Psoas muscle (tissue), 7 donors: ENCODE measurements at regions not wholly inside any gene's neighbourhood (a gene's known extent, or its start where the extent isn't known, plus 50 kb on each side); places are given as distances from the start of the nearest gene placed in this dataset.

Experiments
- ATAC-seq, 4 donors: fragments of 200-7000 bp; cut with Tn5 transposase; one replicate each; pipeline ENCODE4 v1.9.1; 2020; ENCODE audit warnings: moderate library complexity in 3 of 4, mild to moderate bottlenecking in 2 of 4
- DNase-seq, 2 donors: peaks; one replicate each; pipeline ENCODE4 v3.0.0-alpha.2; 2020
- H3K27ac ChIP-seq: fragments of 200-600 bp; one replicate; pipeline ENCODE4 v1.8.0; 2022
- H3K27me3 ChIP-seq, 3 donors: fragments of 200-600 bp in 1 of 3; one replicate each; pipeline versions ENCODE4 v1.6.1 to v1.8.0; 2013 to 2022; ENCODE audit warnings: low read length in 2 of 3, mild to moderate bottlenecking in 2 of 3, moderate library complexity in 1 of 3; ENCODE audit not compliant: insufficient read depth in 3 of 3
- H3K36me3 ChIP-seq, 2 donors: fragments of 200-600 bp in 1 of 2; one replicate each; pipeline versions ENCODE4 v1.6.1 to v1.8.0; 2013 to 2022; ENCODE audit warnings: low read depth in 1 of 2, mild to moderate bottlenecking in 1 of 2, moderate library complexity in 1 of 2; ENCODE audit not compliant: insufficient read depth in 1 of 2
- H3K4me1 ChIP-seq: fragments of 200-600 bp; one replicate; pipeline ENCODE4 v1.8.0; 2022
- H3K4me3 ChIP-seq: fragments of 200-600 bp; one replicate; pipeline ENCODE4 v1.8.0; 2022; ENCODE audit warnings: mild to moderate bottlenecking
- H3K9me3 ChIP-seq: fragments of 200-600 bp; one replicate; pipeline ENCODE4 v1.8.0; 2022
- WGBS, 3 donors: extraction: QIAGEN DNeasy Blood & Tissue Kit; methylation state at CpG; one replicate each; pipeline versions ENCODE4 v1.1.6 to v1.1.7; 2013; 5-methylcytosine and 5-hydroxymethylcytosine counted together
- intact Hi-C, 2 donors: fragments of 100-400 bp; cut with DNase I; formaldehyde crosslinking; loops; one replicate each; pipeline versions ENCODE4 v1.11.0 to v1.14.2; 2022
- TF ChIP-seq, protein P1 (sequence below): fragments of 200-600 bp; IDR thresholded peaks from one replicate; pipeline ENCODE4 v1.8.0; 2022; ENCODE audit warnings: antibody characterized with exemption
- donor health status: healthy with polysubstance abuse.
- donor health status: DM: no; HTN: no; CAD: no; lungs with moderate emphysema.
- donor health status: Bipolar disorder and iron deficiency.
- donor health status: healthy.
- donor health status: DM: yes; HTN: yes; CAD: no.
- donor health status: DM: no; HTN: no; CAD: no.
- donor health status: DM: yes; HTN: yes; CAD: no.

DNA sequence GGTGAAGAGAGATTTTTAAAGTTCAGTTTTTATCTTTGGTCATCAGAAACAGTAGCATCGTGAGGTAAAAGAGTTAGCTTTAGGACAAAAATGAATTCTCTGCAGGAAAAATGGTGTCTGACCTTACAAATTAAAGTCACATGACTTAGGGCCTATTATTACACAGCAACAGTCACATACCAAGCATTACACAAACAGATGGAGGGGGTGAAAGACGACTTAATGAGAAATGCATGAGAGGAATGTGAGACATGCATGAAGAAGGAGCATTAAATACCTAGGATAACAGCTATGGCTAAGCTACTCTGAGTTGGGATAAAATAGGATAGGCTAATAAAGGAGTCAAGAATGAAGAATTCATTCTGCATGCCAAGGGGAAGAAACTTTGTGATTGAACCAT is 77.5 kb downstream of the BLID start:
- Histone ChIP-seq H3K4me3 (no peak overlapping the region), H3K9me3 (no peaks in the 10 kb centered on the region), H3K4me1 (no peaks in the 10 kb centered on the region), H3K27me3 (no peaks in the 10 kb centered on the region), H3K27ac (no peak overlapping the region), H3K36me3 (no peaks in the 10 kb centered on the region)
- intact Hi-C loops: loop anchor here in 1 of 2 donors (10.0 kb wide), 1 partner anchor 466 kb away; no protein-coding TSS in a partner anchor
- ATAC-seq: peak in 1 of 4 donors; percentile 27
- WGBS, 3 donors: 47 to 53% (median 49%) methylated on average over 2 of the region's 2 CpGs
- no peak for DNase-seq
- TF ChIP-seq, protein P1, sequence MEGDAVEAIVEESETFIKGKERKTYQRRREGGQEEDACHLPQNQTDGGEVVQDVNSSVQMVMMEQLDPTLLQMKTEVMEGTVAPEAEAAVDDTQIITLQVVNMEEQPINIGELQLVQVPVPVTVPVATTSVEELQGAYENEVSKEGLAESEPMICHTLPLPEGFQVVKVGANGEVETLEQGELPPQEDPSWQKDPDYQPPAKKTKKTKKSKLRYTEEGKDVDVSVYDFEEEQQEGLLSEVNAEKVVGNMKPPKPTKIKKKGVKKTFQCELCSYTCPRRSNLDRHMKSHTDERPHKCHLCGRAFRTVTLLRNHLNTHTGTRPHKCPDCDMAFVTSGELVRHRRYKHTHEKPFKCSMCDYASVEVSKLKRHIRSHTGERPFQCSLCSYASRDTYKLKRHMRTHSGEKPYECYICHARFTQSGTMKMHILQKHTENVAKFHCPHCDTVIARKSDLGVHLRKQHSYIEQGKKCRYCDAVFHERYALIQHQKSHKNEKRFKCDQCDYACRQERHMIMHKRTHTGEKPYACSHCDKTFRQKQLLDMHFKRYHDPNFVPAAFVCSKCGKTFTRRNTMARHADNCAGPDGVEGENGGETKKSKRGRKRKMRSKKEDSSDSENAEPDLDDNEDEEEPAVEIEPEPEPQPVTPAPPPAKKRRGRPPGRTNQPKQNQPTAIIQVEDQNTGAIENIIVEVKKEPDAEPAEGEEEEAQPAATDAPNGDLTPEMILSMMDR: no peak

DNA sequence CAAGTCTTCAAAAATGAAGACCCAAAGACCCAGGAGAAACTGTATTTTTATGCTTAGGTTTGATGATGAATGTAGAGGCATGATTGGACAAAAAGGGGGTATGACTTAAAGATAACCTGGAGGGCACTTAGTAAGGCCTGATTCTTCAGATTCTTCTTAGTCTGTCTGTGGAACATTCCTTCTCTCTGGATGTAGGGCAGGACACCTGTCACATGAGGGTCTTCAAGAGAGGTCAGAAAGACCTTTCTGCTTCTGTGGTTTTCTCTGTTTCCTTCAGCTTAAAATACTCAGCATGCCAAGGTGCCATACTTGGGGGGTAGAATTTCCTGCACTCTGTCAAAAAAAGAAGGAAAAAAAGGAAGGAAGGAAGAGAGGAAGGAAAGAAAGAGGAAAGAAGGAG is 78.1 kb downstream of the BLID start:
- H3K4me3 ChIP-seq: no peak overlapping the region
- ATAC-seq (no peak), DNase-seq (no peak)
- H3K36me3 ChIP-seq: no peaks in the 10 kb centered on the region
- no peaks in the 10 kb centered on the region for H3K27me3 ChIP-seq
- H3K9me3 ChIP-seq: no peaks in the 10 kb centered on the region
- no peaks in the 10 kb centered on the region for H3K4me1 ChIP-seq
- TF ChIP-seq, protein P1: no peak
- no peak overlapping the region for H3K27ac ChIP-seq
- intact Hi-C loops: loop anchor here in 1 of 2 donors (10.0 kb wide), 1 partner anchor 467 kb away; no protein-coding TSS in a partner anchor

DNA sequence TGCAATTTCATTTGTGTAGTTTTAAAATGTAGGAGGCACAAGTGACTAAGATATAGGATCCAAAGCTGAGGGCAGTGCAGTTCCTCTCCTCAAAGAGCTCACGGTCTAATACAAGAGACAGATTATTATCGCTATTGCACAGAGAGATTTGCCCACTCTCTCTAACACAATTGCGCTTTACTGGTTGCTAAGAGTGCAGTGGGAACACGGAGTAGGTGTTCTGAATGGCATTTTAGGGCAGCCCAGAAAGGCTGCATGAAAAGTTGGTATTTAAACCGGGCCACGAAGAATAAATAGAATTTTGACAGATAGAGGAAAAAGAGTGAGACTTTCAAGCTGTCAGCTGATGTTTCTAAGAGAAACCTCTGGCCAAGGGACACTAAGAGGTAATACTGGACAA is 79.5 kb downstream of the BLID start:
- TF ChIP-seq, protein P1: no peak
- DNase-seq: no peak
- Histone ChIP-seq H3K27ac (no peak overlapping the region), H3K9me3 (no peaks in the 10 kb centered on the region), H3K4me1 (no peaks in the 10 kb centered on the region), H3K36me3 (no peaks in the 10 kb centered on the region), H3K4me3 (no peak overlapping the region), H3K27me3 (no peaks in the 10 kb centered on the region)
- intact Hi-C loops: loop anchor here in 1 of 2 donors (10.0 kb wide), 1 partner anchor 468 kb away; no protein-coding TSS in a partner anchor
- ATAC-seq: no peak
- 93 to 96% (median 95%) methylated on average over 6 of the region's 6 CpGs for WGBS, 3 donors

DNA sequence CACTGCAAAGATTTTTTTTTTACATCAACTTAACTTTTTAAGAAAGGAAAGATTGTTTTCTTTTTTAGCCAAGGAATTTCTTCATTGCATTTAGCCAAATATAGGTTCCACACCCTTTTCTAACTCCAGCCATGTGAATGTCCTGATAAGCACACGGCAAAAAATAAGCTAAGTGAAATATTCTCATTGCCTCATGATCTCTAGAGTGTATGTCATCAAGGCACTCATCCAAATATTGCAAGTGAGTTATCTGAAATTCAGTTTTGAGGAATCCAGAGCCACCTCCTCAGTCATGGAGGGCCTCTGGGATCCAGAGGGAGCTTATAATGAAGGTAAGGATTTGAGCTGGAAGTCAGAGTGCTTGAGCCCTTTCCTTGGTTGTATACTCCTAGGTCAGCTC is 80.0 kb downstream of the BLID start:
- Histone ChIP-seq H3K36me3 (no peaks in the 10 kb centered on the region), H3K9me3 (no peaks in the 10 kb centered on the region), H3K4me1 (no peaks in the 10 kb centered on the region), H3K27me3 (no peaks in the 10 kb centered on the region), H3K27ac (no peak overlapping the region), H3K4me3 (no peak overlapping the region)
- ATAC-seq (no peak), DNase-seq (no peak)
- intact Hi-C loops: loop anchor here in 1 of 2 donors (10.0 kb wide), 1 partner anchor 469 kb away; no protein-coding TSS in a partner anchor
- TF ChIP-seq, protein P1: no peak
- WGBS, 3 donors: 61 to 72% (median 65%) methylated on average over 1 of the region's 1 CpG

DNA sequence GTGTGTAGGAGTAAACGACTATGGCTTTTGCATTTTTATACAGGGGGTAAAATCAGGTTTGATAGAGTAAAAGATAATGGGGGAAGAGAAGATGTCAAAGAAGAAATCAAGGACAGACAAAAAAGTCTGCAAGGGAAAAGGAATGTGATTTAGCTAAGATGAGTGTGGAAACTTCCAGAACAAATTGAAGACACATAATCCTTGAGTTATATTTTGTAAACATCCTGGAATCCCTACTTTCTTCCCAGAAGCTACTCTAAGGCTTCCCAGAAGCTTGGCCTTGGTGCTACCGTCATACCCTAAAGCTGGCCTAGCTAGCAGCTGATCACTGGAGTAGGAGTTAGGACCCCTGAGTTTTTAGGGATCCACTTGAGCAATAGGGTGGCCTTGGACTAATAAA is 82.4 kb downstream of the BLID start:
- Histone ChIP-seq H3K9me3 (no peaks in the 10 kb centered on the region), H3K4me3 (no peak overlapping the region), H3K27me3 (no peaks in the 10 kb centered on the region), H3K36me3 (no peaks in the 10 kb centered on the region), H3K4me1 (no peaks in the 10 kb centered on the region), H3K27ac (no peak overlapping the region)
- intact Hi-C loops: loop anchor here in 1 of 2 donors (10.0 kb wide), 1 partner anchor 471 kb away; no protein-coding TSS in a partner anchor
- no peak for ATAC-seq
- WGBS, 3 donors: 92 to 95% (median 94%) methylated on average over 2 of the region's 2 CpGs
- DNase-seq: no peak
- TF ChIP-seq, protein P1: no peak
